HEK293 (cell line): ENCODE measurements at regions not wholly inside any gene's neighbourhood (a gene's known extent, or its start where the extent isn't known, plus 50 kb on each side); places are given as distances from the start of the nearest gene placed in this dataset.

ENCODE experiments used
- CTCF ChIA-PET: fragments of 350-600 bp; formaldehyde crosslinking; extraction: SDS; loops from one replicate; lab custom pipeline; 2021; ENCODE audit warnings: antibody characterized with exemption; lab: Yijun Ruan, JAX
- POLR2A ChIA-PET: fragments of 300-600 bp; formaldehyde crosslinking; extraction: SDS; loops from one replicate; lab custom pipeline; 2020; ENCODE audit warnings: antibody characterized with exemption, inconsistent platforms; lab: Yijun Ruan, JAX
- H3K27ac ChIP-seq: fragments of 200-500 bp; sonication (Bioruptor generic); 2 replicates; pipeline ENCODE4 v1.5.1; 2014; ENCODE audit warnings: low read depth, low read length, control low read depth, inconsistent platforms; ENCODE audit errors: extremely low read depth
- H3K36me3 ChIP-seq, 2 experiments: fragments of 200-500 bp in 1 of 2; sonication (Bioruptor generic) in 1 of 2; 1 replicate in 1 of 2; 2 replicates in 1 of 2; pipeline ENCODE4 v1.5.1; 2014 to 2017; ENCODE audit warnings: inconsistent platforms in 2 of 2, low read length in 2 of 2; ENCODE audit not compliant: control insufficient read depth in 2 of 2, insufficient read depth in 1 of 2
- H3K4me1 ChIP-seq: fragments of 200-500 bp; sonication (Bioruptor generic); 2 replicates; pipeline ENCODE4 v1.5.1; 2014; ENCODE audit warnings: mild to moderate bottlenecking, low read length, inconsistent platforms; ENCODE audit not compliant: control insufficient read depth, insufficient read depth
- H3K4me3 ChIP-seq: 2 replicates; pipeline ENCODE4 v1.5.1; 2011; ENCODE audit warnings: low read depth, mild to moderate bottlenecking, control low read depth, low read length, moderate library complexity
- H3K9me3 ChIP-seq: fragments of 200-500 bp; sonication (Bioruptor generic); 2 replicates; pipeline ENCODE4 v1.5.1; 2014; ENCODE audit warnings: low read depth, low read length, inconsistent platforms; ENCODE audit not compliant: control insufficient read depth, insufficient read depth
- AEBP2 ChIP-seq: fragments of 450-650 bp; formaldehyde crosslinking; IDR thresholded peaks from 2 replicates; pipeline ENCODE4 v1.5.1; 2016; ENCODE audit warnings: missing biosample characterization, missing genetic modification characterization, borderline replicate concordance
- BCL11B ChIP-seq: fragments of 450-650 bp; formaldehyde crosslinking; IDR thresholded peaks from 2 replicates; pipeline ENCODE4 v1.5.1; 2016; ENCODE audit warnings: low read depth, missing biosample characterization, missing genetic modification characterization
- CTCF ChIP-seq: fragments of 450-650 bp; formaldehyde crosslinking; IDR thresholded peaks from 2 replicates; pipeline ENCODE4 v1.5.1; 2016; ENCODE audit warnings: missing biosample characterization, missing genetic modification characterization
- KLF16 ChIP-seq: fragments of 450-650 bp; formaldehyde crosslinking; IDR thresholded peaks from 2 replicates; pipeline ENCODE4 v1.5.1; 2017; ENCODE audit warnings: missing biosample characterization, missing genetic modification characterization
- MZF1 ChIP-seq: fragments of 450-650 bp; formaldehyde crosslinking; IDR thresholded peaks from 2 replicates; pipeline ENCODE4 v1.5.1; 2017; ENCODE audit warnings: missing biosample characterization, missing genetic modification characterization, borderline replicate concordance
- PRDM6 ChIP-seq: fragments of 450-650 bp; formaldehyde crosslinking; IDR thresholded peaks from 2 replicates; pipeline ENCODE4 v1.5.1; 2017; ENCODE audit warnings: missing biosample characterization, missing genetic modification characterization
- SP2 ChIP-seq: fragments of 450-650 bp; formaldehyde crosslinking; IDR thresholded peaks from 2 replicates; pipeline ENCODE4 v1.5.1; 2016; ENCODE audit warnings: missing biosample characterization, missing genetic modification characterization
- ZBTB26 ChIP-seq: fragments of 450-650 bp; formaldehyde crosslinking; optimal IDR thresholded peaks from 2 replicates; pipeline ENCODE3; 2016; ENCODE audit warnings: missing biosample characterization, mild to moderate bottlenecking, missing genetic modification characterization
- ZBTB6 ChIP-seq: fragments of 450-650 bp; formaldehyde crosslinking; IDR thresholded peaks from 2 replicates; pipeline ENCODE4 v1.5.1; 2017; ENCODE audit warnings: missing biosample characterization, missing genetic modification characterization
- ZBTB8A ChIP-seq: fragments of 450-650 bp; formaldehyde crosslinking; IDR thresholded peaks from 2 replicates; pipeline ENCODE4 v1.5.1; 2016; ENCODE audit warnings: missing biosample characterization, missing genetic modification characterization
- ZFHX2 ChIP-seq: fragments of 450-650 bp; formaldehyde crosslinking; conservative IDR thresholded peaks from 2 replicates; pipeline ENCODE4 v1.5.1; 2016; ENCODE audit warnings: missing biosample characterization, missing genetic modification characterization
- ZNF10 ChIP-seq: fragments of 450-650 bp; formaldehyde crosslinking; IDR thresholded peaks from 2 replicates; pipeline ENCODE4 v1.5.1; 2017; ENCODE audit warnings: missing biosample characterization, missing genetic modification characterization
- ZNF112 ChIP-seq: fragments of 450-650 bp; formaldehyde crosslinking; IDR thresholded peaks from 2 replicates; pipeline ENCODE4 v1.5.0; 2017; ENCODE audit warnings: missing biosample characterization, missing genetic modification characterization
- ZNF146 ChIP-seq: fragments of 450-650 bp; formaldehyde crosslinking; IDR thresholded peaks from 2 replicates; pipeline ENCODE4 v1.5.1; 2016; ENCODE audit warnings: missing biosample characterization, missing genetic modification characterization
- ZNF174 ChIP-seq: fragments of 450-650 bp; formaldehyde crosslinking; IDR thresholded peaks from 2 replicates; pipeline ENCODE4 v1.5.0; 2017; ENCODE audit warnings: missing biosample characterization, mild to moderate bottlenecking, missing genetic modification characterization
- ZNF19 ChIP-seq: fragments of 450-650 bp; formaldehyde crosslinking; IDR thresholded peaks from 2 replicates; pipeline ENCODE4; 2016; ENCODE audit warnings: missing biosample characterization, missing genetic modification characterization, low read depth
- ZNF223 ChIP-seq: fragments of 450-650 bp; formaldehyde crosslinking; IDR thresholded peaks from 2 replicates; pipeline ENCODE4 v1.5.1; 2016; ENCODE audit warnings: missing biosample characterization, missing genetic modification characterization
- ZNF302 ChIP-seq: fragments of 450-650 bp; formaldehyde crosslinking; IDR thresholded peaks from 2 replicates; pipeline ENCODE4 v1.5.1; 2016; ENCODE audit warnings: missing biosample characterization, missing genetic modification characterization, low read depth
- ZNF362 ChIP-seq: fragments of 450-650 bp; formaldehyde crosslinking; IDR thresholded peaks from 2 replicates; pipeline ENCODE4 v1.5.1; 2016; ENCODE audit warnings: missing biosample characterization, missing genetic modification characterization
- ZNF426 ChIP-seq: fragments of 450-650 bp; formaldehyde crosslinking; IDR thresholded peaks from 2 replicates; pipeline ENCODE4 v1.5.1; 2017; ENCODE audit warnings: missing biosample characterization, missing genetic modification characterization, mild to moderate bottlenecking, inconsistent platforms, moderate library complexity
- ZNF501 ChIP-seq: fragments of 450-650 bp; formaldehyde crosslinking; IDR thresholded peaks from 2 replicates; pipeline ENCODE4 v1.5.1; 2016; ENCODE audit warnings: missing biosample characterization, missing genetic modification characterization
- ZNF561 ChIP-seq: fragments of 450-650 bp; IDR thresholded peaks from 2 replicates; pipeline ENCODE4 v1.5.1; 2018; ENCODE audit warnings: missing biosample characterization, missing genetic modification characterization, borderline replicate concordance
- ZNF677 ChIP-seq: fragments of 450-650 bp; IDR thresholded peaks from 2 replicates; pipeline ENCODE4 v1.5.0; 2018; ENCODE audit warnings: missing biosample characterization, mild to moderate bottlenecking, missing genetic modification characterization, moderate library complexity
- ZNF701 ChIP-seq: fragments of 450-650 bp; formaldehyde crosslinking; IDR thresholded peaks from 2 replicates; pipeline ENCODE4 v1.5.1; 2016; ENCODE audit warnings: missing biosample characterization, missing genetic modification characterization
- ZNF768 ChIP-seq: fragments of 450-650 bp; formaldehyde crosslinking; IDR thresholded peaks from 2 replicates; pipeline ENCODE4 v1.5.1; 2018; ENCODE audit warnings: missing biosample characterization, mild to moderate bottlenecking, missing genetic modification characterization
- ZNF843 ChIP-seq: fragments of 450-650 bp; formaldehyde crosslinking; IDR thresholded peaks from 2 replicates; pipeline ENCODE4 v1.5.1; 2016; ENCODE audit warnings: missing biosample characterization, missing genetic modification characterization

- no peak for TF ChIP-seq ZNF768
- TF ChIP-seq ZNF174 (tag by site-specific recombination) = no peak
- no peak for TF ChIP-seq ZNF843 (tag by site-specific recombination)
- TF ChIP-seq ZNF677 (tag by site-specific recombination) = no peak
- TF ChIP-seq ZBTB6 (tag by site-specific recombination) = no peak
- no peak for TF ChIP-seq ZNF10 (tag by site-specific recombination)
- no peak for TF ChIP-seq ZNF302 (tag by site-specific recombination)
- TF ChIP-seq PRDM6 (tag by site-specific recombination) = no peak
- no peak for TF ChIP-seq ZBTB8A (tag by site-specific recombination)
- no peak for TF ChIP-seq ZNF362 (tag by site-specific recombination)
- TF ChIP-seq ZNF426 (tag by site-specific recombination) = no peak
- no peak for TF ChIP-seq ZNF561
- TF ChIP-seq BCL11B (tag by site-specific recombination) = no peak
- no peak for TF ChIP-seq ZNF223 (tag by site-specific recombination)
- TF ChIP-seq AEBP2 = no peak
- TF ChIP-seq KLF16 = no peak
- TF ChIP-seq ZFHX2 (tag by site-specific recombination) = no peak
- Histone ChIP-seq H3K4me1 (0 out of 2 replicates have a peak, but pooled peaks cover 2% of the 10 kb centered on the region), H3K9me3 (no peaks in the 10 kb centered on the region), H3K4me3 (no peak overlapping the region), H3K27ac (no peak overlapping the region), H3K36me3 (no peaks in the 10 kb centered on the region)
- ChIA-PET CTCF (no interaction called here), POLR2A (no interaction called here)
These were observed 187.5 kb upstream of the ANKRD50 start for GRCh38 chr4:124899997-124900396.

GRCh38 chr4:124890522-124890921 lies 178.0 kb upstream of the ANKRD50 start:
- H3K9me3 ChIP-seq = no peaks in the 10 kb centered on the region
- CTCF ChIA-PET = interaction anchor here (0.7 kb wide), 1 partner anchor 15 kb away, joined by 3 read pairs; no protein-coding TSS in a partner anchor
- no peak overlapping the region for H3K4me3 ChIP-seq
- H3K27ac ChIP-seq = no peak overlapping the region
- POLR2A ChIA-PET = no interaction called here
- H3K4me1 ChIP-seq = no peaks in the 10 kb centered on the region
- H3K36me3 ChIP-seq = no peaks in the 10 kb centered on the region
- TF ChIP-seq MZF1 (tag by site-specific recombination) (no peak), SP2 (tag by site-specific recombination) (no peak), CTCF (tag by site-specific recombination) (no peak), ZNF701 (tag by site-specific recombination) (no peak), ZBTB6 (tag by site-specific recombination) (no peak), ZNF501 (tag by site-specific recombination) (no peak), ZNF19 (tag by site-specific recombination) (no peak), ZNF362 (tag by site-specific recombination) (no peak), ZNF112 (no peak), ZNF146 (tag by site-specific recombination) (no peak), ZBTB26 (no peak)
